Ishikawa (cell line): ENCODE measurements at regions not wholly inside any gene's neighbourhood (a gene's known extent, or its start where the extent isn't known, plus 50 kb on each side); places are given as distances from the start of the nearest gene placed in this dataset.

Source experiments
- CEBPB ChIP-seq: IDR thresholded peaks from 2 replicates; pipeline ENCODE4 v1.6.1; 2012
- CREB1 ChIP-seq: IDR thresholded peaks from 2 replicates; pipeline ENCODE4 v1.6.1; 2012; ENCODE audit warnings: low read depth
- EGR1 ChIP-seq: IDR thresholded peaks from 2 replicates; pipeline ENCODE4 v1.6.1; 2012
- EP300 ChIP-seq: IDR thresholded peaks from 2 replicates; pipeline ENCODE4 v1.6.1; 2012; ENCODE audit warnings: borderline replicate concordance
- FOXM1 ChIP-seq: IDR thresholded peaks from 2 replicates; pipeline ENCODE4 v1.6.1; 2012; ENCODE audit warnings: low read depth, borderline replicate concordance
- RAD21 ChIP-seq: IDR thresholded peaks from 2 replicates; pipeline ENCODE4 v1.6.1; 2012; ENCODE audit warnings: low read depth
- TAF1 ChIP-seq: IDR thresholded peaks from 2 replicates; pipeline ENCODE4 v1.6.1; 2012; ENCODE audit warnings: low read depth, mild to moderate bottlenecking
- TCF12 ChIP-seq: IDR thresholded peaks from 2 replicates; pipeline ENCODE4 v1.6.1; 2012; ENCODE audit warnings: low read depth
- TEAD4 ChIP-seq: IDR thresholded peaks from 2 replicates; pipeline ENCODE4 v1.6.1; 2012
- ZBTB7A ChIP-seq: IDR thresholded peaks from 2 replicates; pipeline ENCODE4 v1.6.1; 2012; ENCODE audit warnings: low read depth
- TF ChIP-seq, protein P1 (sequence below): IDR thresholded peaks from 2 replicates; pipeline ENCODE4 v1.6.1; 2012
- TF ChIP-seq, protein P2 (sequence below): IDR thresholded peaks from 2 replicates; pipeline ENCODE4 v1.6.1; 2012; ENCODE audit warnings: low read depth, mild to moderate bottlenecking
- TF ChIP-seq, protein P3 (sequence below): IDR thresholded peaks from 2 replicates; pipeline ENCODE4 v1.6.1; 2012

DNA sequence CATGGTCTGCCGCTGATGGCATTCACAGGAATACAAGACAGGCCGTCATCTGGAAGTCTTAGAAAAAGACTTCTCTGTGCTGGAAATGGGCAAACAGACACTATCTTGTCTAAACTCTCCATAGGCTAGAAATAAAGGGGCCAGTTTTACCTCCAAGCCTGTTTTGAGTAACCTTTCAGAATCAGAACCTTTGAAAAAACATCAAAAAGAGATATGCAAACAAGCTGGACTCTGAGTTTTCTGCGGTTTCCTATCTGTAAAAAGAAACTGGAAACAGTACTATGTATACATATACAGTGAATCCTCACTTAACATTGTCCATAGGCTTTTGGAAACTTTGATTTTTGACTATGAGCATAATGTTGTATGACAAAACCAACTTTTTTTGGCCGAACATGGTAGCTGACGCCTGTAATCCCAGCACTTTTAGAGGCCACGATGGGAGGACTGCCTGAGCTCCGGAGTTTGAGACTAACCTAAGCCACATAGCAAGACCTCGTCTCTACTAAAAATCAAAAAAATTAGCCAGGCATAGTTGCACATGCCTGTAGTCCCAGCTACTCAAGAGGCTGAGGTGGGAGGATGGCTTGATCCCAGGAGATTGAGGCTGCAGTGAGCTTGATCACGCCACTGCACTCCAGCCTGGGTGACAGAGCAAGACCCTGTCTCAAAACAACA is 92.9 kb upstream of the MAX start:
- no peak for TF ChIP-seq CEBPB
- TF ChIP-seq EP300, result no peak
- TF ChIP-seq TEAD4, result no peak
- no peak for TF ChIP-seq TAF1
- TF ChIP-seq RAD21, result no peak
- no peak for TF ChIP-seq TCF12
- TF ChIP-seq CREB1, result no peak
- TF ChIP-seq, protein P1, sequence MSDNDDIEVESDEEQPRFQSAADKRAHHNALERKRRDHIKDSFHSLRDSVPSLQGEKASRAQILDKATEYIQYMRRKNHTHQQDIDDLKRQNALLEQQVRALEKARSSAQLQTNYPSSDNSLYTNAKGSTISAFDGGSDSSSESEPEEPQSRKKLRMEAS, result no peak
- TF ChIP-seq, protein P2, sequence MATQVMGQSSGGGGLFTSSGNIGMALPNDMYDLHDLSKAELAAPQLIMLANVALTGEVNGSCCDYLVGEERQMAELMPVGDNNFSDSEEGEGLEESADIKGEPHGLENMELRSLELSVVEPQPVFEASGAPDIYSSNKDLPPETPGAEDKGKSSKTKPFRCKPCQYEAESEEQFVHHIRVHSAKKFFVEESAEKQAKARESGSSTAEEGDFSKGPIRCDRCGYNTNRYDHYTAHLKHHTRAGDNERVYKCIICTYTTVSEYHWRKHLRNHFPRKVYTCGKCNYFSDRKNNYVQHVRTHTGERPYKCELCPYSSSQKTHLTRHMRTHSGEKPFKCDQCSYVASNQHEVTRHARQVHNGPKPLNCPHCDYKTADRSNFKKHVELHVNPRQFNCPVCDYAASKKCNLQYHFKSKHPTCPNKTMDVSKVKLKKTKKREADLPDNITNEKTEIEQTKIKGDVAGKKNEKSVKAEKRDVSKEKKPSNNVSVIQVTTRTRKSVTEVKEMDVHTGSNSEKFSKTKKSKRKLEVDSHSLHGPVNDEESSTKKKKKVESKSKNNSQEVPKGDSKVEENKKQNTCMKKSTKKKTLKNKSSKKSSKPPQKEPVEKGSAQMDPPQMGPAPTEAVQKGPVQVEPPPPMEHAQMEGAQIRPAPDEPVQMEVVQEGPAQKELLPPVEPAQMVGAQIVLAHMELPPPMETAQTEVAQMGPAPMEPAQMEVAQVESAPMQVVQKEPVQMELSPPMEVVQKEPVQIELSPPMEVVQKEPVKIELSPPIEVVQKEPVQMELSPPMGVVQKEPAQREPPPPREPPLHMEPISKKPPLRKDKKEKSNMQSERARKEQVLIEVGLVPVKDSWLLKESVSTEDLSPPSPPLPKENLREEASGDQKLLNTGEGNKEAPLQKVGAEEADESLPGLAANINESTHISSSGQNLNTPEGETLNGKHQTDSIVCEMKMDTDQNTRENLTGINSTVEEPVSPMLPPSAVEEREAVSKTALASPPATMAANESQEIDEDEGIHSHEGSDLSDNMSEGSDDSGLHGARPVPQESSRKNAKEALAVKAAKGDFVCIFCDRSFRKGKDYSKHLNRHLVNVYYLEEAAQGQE, result no peak
- no peak for TF ChIP-seq EGR1
- TF ChIP-seq ZBTB7A, result no peak
- TF ChIP-seq FOXM1, result no peak
- TF ChIP-seq, protein P3, sequence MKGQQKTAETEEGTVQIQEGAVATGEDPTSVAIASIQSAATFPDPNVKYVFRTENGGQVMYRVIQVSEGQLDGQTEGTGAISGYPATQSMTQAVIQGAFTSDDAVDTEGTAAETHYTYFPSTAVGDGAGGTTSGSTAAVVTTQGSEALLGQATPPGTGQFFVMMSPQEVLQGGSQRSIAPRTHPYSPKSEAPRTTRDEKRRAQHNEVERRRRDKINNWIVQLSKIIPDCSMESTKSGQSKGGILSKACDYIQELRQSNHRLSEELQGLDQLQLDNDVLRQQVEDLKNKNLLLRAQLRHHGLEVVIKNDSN, result no peak
